Bronchial epithelial cell (primary cell): ENCODE measurements at regions not wholly inside any gene's neighbourhood (a gene's known extent, or its start where the extent isn't known, plus 50 kb on each side); places are given as distances from the start of the nearest gene placed in this dataset.

Experiments used
- DNase-seq: peaks from one replicate; pipeline ENCODE4 v3.0.0-alpha.2; 2010; ENCODE audit warnings: low read depth
- FAIRE-seq: peaks from 2 replicates; lab custom pipeline; 2011; peaks lifted over from hg19 to GRCh38; lab: Jason Lieb, UNC
- H3K27me3 ChIP-seq: 2 replicates; pipeline ENCODE4 v1.5.1; 2011; ENCODE audit warnings: low read length; ENCODE audit not compliant: control insufficient read depth, insufficient read depth
- H3K36me3 ChIP-seq: 2 replicates; pipeline ENCODE4 v1.5.1; 2011; ENCODE audit warnings: low read length; ENCODE audit not compliant: control insufficient read depth, insufficient read depth
- H3K4me3 ChIP-seq: 2 replicates; pipeline ENCODE4 v1.5.1; 2011; ENCODE audit warnings: mild to moderate bottlenecking, low read depth, low read length, control low read depth
- TF ChIP-seq, protein P1 (sequence below): IDR thresholded peaks from 2 replicates; pipeline ENCODE4 v1.5.1; 2011; ENCODE audit warnings: mild to moderate bottlenecking, moderate library complexity, low read length, control low read depth, inconsistent platforms; ENCODE audit not compliant: insufficient read depth, severe bottlenecking

DNA sequence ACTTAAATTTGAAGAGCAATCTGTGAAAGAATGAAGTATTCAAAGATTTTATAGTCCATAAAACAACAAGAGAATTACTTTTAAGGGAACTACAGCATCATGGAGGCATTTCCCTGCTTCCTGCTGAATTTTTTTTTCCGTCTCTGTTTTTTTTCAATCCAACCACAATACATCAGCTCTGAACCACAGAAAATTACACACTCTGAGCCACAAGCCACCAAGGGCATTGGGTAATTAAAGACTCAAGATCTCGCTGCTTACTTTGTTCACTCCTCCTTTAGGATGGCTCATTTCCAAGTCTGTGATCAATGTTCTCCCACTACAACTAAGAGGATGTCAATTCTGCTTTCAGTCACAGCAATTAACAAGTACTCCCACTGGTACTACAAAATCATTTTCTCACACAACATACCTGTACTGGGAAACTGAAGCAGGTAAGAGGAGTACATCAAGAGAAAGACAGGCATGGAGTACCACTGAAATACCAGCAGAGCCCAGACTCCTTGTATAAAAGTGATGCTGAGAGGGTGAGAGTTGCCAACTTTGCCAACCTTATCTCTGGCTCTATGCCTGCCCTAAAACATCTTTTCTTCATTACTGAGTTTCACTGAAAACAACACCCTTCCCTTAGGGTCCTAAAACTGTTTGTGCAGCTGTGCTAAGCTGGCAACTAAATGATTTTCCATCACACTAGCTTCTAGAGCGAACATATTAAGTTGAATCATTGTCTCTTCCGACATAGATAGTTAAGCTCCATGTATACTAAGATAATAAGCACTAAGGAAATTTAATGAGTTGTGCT, 105.8 kb upstream of the MAGEB18 start:
- no peak for FAIRE-seq
- no peak for DNase-seq
- TF ChIP-seq, protein P1, sequence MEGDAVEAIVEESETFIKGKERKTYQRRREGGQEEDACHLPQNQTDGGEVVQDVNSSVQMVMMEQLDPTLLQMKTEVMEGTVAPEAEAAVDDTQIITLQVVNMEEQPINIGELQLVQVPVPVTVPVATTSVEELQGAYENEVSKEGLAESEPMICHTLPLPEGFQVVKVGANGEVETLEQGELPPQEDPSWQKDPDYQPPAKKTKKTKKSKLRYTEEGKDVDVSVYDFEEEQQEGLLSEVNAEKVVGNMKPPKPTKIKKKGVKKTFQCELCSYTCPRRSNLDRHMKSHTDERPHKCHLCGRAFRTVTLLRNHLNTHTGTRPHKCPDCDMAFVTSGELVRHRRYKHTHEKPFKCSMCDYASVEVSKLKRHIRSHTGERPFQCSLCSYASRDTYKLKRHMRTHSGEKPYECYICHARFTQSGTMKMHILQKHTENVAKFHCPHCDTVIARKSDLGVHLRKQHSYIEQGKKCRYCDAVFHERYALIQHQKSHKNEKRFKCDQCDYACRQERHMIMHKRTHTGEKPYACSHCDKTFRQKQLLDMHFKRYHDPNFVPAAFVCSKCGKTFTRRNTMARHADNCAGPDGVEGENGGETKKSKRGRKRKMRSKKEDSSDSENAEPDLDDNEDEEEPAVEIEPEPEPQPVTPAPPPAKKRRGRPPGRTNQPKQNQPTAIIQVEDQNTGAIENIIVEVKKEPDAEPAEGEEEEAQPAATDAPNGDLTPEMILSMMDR = no peak

DNA sequence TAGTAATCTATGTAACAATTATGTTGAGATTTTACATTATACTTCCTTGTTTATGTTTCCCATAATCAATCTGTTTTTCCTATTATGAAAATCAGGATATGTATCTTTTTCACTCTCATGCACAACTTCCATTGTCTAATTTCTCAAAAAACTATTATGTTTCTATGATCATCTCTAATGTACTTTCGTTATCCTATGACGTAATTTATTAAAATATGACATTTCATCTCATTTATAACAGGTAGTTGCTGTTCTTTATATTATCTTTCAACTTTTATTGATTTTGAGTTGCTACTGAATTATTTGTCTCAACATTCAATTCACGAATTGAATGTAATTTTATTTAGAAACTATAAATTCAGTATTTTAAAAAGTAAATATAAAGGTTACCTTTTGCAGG, 100.8 kb upstream of the MAGEB18 start:
- Histone ChIP-seq H3K36me3 (no peaks in the 10 kb centered on the region), H3K4me3 (no peak overlapping the region), H3K27me3 (no peaks in the 10 kb centered on the region)
- TF ChIP-seq, protein P1 = no peak
- no peak for FAIRE-seq
- DNase-seq = no peak

More for the DNA sequence above, 105.8 kb upstream of the MAGEB18 start:
- Histone ChIP-seq H3K4me3 (no peak overlapping the region), H3K36me3 (no peaks in the 10 kb centered on the region), H3K27me3 (no peaks in the 10 kb centered on the region)

DNA sequence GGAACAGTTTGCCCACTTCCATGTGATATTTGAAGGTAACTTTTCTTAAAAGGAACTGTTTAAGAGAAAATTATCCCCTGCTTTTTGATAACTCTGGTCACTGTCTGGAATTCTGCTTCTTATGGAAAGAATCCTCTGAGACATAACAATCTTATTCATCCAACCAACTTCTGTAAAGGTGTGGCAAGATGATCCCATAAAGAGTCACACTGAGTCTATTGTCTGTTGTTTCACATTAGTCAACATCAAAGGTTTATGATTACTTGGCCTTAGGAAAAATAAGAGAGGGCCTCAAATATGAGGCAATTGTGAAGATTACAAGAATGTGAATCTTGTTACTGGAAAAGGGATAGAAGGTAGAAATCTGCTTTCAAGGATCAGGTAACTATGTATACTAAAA, 88.0 kb upstream of the MAGEB18 start:
- H3K4me3 ChIP-seq = no peak overlapping the region
- DNase-seq = peak; percentile 70
- no peaks in the 10 kb centered on the region for H3K27me3 ChIP-seq
- TF ChIP-seq, protein P1 = no peak
- FAIRE-seq = no peak
- no peaks in the 10 kb centered on the region for H3K36me3 ChIP-seq

DNA sequence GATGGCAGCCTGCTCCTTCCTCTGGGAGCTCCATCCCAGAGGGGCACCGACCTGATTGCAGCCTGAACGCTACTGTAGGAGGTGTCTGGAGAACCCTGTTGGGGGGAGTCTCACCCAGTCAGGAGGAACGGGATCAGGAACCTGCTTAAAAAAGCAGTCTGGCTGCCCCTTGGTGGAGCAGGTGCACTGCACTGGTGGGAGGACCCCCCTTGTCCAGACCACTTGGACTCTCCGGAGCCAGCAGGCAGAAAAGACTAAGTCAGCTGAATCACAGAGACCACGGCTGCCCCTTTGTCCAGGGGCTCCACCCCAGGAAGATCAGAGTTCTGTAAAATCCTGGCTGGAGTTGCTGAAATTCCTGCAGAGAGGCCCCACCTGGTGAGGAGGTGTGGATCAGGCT, 67.3 kb upstream of the MAGEB18 start:
- FAIRE-seq = no peak
- TF ChIP-seq, protein P1 = no peak
- Histone ChIP-seq H3K36me3 (no peaks in the 10 kb centered on the region), H3K4me3 (no peak overlapping the region), H3K27me3 (no peaks in the 10 kb centered on the region)
- DNase-seq = no peak

DNA sequence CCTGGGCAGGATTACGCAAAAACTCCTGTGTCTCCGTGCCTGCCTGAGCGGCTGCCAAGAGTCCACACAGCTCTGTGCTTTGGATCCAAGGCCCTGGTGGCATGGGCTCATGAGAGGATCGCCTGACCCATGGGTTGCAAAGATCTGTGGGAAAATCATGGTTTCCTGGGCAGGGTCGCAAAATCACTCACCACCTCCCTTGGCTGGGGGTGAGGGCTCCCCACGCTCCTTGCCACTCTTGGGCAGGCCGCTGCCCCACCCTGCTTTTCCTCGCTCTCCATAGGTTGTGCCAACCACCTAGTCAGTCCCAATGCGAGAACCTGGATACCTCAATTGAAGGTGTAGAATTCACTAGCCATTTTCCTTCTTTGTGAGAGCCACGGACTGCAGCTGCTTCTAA, 66.5 kb upstream of the MAGEB18 start:
- TF ChIP-seq, protein P1 = no peak
- Histone ChIP-seq H3K27me3 (no peaks in the 10 kb centered on the region), H3K36me3 (no peaks in the 10 kb centered on the region), H3K4me3 (no peak overlapping the region)
- no peak for DNase-seq
- FAIRE-seq = no peak
